Activated T-helper 1 cell treated with anti-CD3 and anti-CD28 coated beads, Interleukin-12 subunit alpha, Interleukin-12 subunit beta, Interleukin-2, Interleukin-4 antibody, amounts not matched to agents 30 ng/mL and 10 ng/mL and 1 ng/mL, durations not matched to agents 14 hours and 24 hours and 36 hours (primary cell): ENCODE measurements at regions not wholly inside any gene's neighbourhood (a gene's known extent, or its start where the extent isn't known, plus 50 kb on each side); places are given as distances from the start of the nearest gene placed in this dataset.

Experiments used
- DNase-seq: peaks from one replicate; pipeline ENCODE4 v3.0.0; 2021; ENCODE audit warnings: low spot score
- H3K27ac Mint-ChIP-seq: one replicate; pipeline ENCODE4 v1.8.0; 2021; ENCODE audit warnings: mild to moderate bottlenecking, mixed read lengths
- H3K27me3 Mint-ChIP-seq: one replicate; pipeline ENCODE4 v1.8.0; 2022; ENCODE audit warnings: mild to moderate bottlenecking, moderate library complexity, mixed read lengths; ENCODE audit not compliant: insufficient read depth
- H3K36me3 Mint-ChIP-seq: one replicate; pipeline ENCODE4 v1.8.0; 2021; ENCODE audit warnings: low read depth, mixed read lengths
- H3K4me1 Mint-ChIP-seq: one replicate; pipeline ENCODE4 v1.8.0; 2021; ENCODE audit warnings: low read depth, mixed read lengths
- H3K4me3 Mint-ChIP-seq: one replicate; pipeline ENCODE4 v1.8.0; 2021; ENCODE audit warnings: mild to moderate bottlenecking, moderate library complexity, mixed read lengths
- H3K9me3 Mint-ChIP-seq: one replicate; pipeline ENCODE4 v1.8.0; 2021; ENCODE audit warnings: mixed read lengths
- intact Hi-C: fragments of 100-400 bp; cut with micrococcal nuclease; formaldehyde crosslinking; loops from one replicate; pipeline ENCODE4 v1.15.1; 2024

DNA sequence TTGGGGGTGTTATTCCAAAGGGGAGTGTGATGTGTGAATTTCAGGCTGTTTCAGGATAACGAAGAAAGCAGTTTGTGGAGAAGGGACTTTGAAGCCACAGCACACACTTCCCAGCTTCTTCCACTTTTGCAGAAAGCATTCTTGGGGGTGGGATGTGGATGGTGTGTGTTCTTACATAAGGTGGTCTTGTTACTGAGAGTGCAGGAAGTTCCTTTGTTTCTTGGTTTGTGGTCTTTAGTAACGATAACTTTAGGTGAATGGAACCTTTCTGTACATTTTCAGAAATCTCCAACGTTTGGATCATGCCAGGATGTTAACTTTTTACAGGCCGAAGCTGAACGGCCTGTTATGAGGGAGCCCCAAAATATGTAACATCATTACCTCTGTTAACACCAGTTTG lies 251.8 kb downstream of the KCNRG start:
- Mint-ChIP-seq H3K4me3 (no peak overlapping the region), H3K27me3 (peaks cover 36% of the 10 kb centered on the region), H3K4me1 (no peaks in the 10 kb centered on the region), H3K36me3 (peaks cover 2% of the 10 kb centered on the region), H3K9me3 (peaks cover 3% of the 10 kb centered on the region), H3K27ac (no peak overlapping the region)
- intact Hi-C loops: no loop called here
- DNase-seq: no peak

DNA sequence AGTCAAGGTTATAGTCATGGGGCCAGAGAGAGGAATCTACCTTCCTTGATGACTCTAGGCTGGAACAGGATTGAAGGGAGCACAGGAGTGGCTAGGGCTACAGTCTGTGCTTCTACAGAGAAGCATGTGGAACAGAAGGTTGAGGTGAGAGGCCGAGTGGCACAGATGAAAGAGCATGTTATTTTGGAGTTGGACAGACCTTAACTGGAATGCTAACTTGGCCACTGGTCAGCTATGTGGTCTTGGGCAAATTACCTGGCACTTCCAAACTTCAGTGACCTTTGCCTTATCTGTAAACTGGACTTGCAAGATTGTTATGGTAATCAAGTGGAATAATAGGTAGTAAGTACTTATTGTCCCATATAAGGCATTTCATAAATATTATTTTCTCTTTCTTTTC lies 252.7 kb downstream of the KCNRG start:
- no peak overlapping the region for H3K4me3 Mint-ChIP-seq
- peaks cover 2% of the 10 kb centered on the region for H3K36me3 Mint-ChIP-seq
- peaks cover 33% of the 10 kb centered on the region for H3K27me3 Mint-ChIP-seq
- no peak for DNase-seq
- H3K9me3 Mint-ChIP-seq: peaks cover 5% of the 10 kb centered on the region
- no peak overlapping the region for H3K27ac Mint-ChIP-seq
- intact Hi-C loops: no loop called here
- no peaks in the 10 kb centered on the region for H3K4me1 Mint-ChIP-seq

DNA sequence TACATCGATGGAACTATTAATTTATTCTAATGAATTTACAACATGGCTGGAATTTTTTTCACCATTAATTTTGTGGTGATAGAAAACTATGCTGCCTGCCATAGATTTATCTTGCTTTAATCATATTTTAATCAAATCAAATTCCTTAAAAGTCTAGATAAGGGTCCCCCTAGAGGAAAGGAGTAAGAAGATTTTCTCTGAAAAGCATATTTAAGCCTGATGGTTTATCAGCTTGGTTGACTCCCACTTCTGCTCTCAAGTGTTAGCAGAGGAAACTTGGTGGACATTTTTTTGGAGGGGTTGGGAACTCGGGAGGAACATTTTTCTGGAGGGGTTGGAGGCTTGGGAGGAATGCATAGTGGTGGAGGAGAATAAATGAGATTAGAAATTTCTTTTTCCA lies 253.3 kb downstream of the KCNRG start:
- Mint-ChIP-seq H3K27ac (no peak overlapping the region), H3K4me1 (no peaks in the 10 kb centered on the region), H3K36me3 (peaks cover 2% of the 10 kb centered on the region), H3K4me3 (no peak overlapping the region), H3K27me3 (peaks cover 33% of the 10 kb centered on the region), H3K9me3 (peaks cover 5% of the 10 kb centered on the region)
- intact Hi-C loops: no loop called here
- DNase-seq: no peak

DNA sequence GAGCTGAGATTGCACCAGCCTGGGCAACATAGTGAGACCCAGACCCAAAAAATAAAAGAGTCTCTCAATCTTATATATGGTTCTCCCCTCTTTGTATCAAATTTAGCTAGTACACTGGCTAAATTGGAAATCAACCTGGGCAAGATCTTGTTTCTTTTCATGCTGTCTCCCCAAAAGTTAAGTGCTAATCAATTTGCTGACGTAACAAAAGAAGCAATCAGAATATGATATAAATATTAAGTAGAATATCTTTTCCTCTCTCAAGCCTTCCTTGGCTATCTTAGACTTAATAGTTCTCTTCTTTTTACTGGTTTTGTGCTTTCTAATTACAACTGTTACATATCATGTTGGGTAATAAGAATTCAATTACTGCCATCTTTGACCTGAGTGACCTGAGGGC lies 258.9 kb downstream of the KCNRG start:
- no peak for DNase-seq
- no peak overlapping the region for H3K4me3 Mint-ChIP-seq
- peaks cover 5% of the 10 kb centered on the region for H3K9me3 Mint-ChIP-seq
- peaks cover 2% of the 10 kb centered on the region for H3K36me3 Mint-ChIP-seq
- intact Hi-C loops: no loop called here
- H3K27ac Mint-ChIP-seq: no peak overlapping the region
- no peaks in the 10 kb centered on the region for H3K4me1 Mint-ChIP-seq
- peaks cover 19% of the 10 kb centered on the region for H3K27me3 Mint-ChIP-seq

DNA sequence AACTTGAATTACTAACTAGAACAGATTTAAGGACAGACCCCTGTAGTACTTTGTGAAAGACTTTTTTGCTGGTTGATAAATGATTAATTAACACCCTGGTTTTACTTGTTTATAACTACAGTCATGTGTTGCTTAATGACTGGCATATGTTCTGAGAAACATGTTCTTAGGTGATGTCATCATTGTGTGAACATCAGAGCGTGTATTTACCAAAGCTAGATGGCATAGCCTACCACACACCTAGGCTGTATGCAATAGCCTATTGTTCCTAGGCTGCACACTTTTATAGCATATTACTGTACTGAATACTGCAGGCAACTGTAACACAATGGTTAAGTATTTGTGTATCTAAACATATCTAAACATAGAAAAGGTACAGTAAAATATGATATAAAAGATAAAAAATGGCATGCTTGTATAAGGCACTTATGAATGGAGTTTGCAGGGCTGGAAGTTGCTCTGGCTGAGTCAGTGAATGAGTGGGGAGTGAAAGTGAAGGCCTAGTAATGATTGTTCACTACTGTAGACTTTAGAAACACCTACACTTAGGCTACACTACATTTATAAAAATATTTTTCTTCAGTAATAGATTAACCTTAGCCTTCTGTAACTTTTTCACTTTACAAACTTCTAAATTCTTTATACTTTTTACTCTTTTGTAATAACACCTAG lies 260.3 kb downstream of the KCNRG start:
- Mint-ChIP-seq H3K27ac (no peak overlapping the region), H3K9me3 (peaks cover 5% of the 10 kb centered on the region), H3K4me3 (no peak overlapping the region), H3K27me3 (peaks cover 11% of the 10 kb centered on the region), H3K4me1 (no peaks in the 10 kb centered on the region), H3K36me3 (peaks cover 2% of the 10 kb centered on the region)
- intact Hi-C loops: no loop called here
- DNase-seq: no peak

DNA sequence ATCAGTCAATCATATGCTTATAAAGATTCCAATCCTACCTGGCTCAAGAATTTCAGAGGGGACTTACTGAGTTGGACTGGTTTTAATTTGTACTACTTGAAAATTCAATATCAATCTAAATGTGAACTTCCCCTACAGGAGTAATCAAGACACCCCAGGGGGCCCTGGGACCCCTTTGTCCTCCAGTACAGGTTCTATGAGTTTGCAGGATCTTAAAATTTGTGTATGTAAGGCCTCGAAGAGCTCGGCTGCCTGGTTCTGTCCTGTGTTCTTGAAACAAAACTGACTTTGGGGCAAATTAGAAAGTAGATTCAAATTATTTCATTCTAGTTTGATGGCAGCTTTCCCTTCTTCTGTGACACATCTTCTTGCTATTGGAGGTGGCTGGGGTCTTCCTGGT lies 261.3 kb downstream of the KCNRG start:
- Mint-ChIP-seq H3K4me3 (no peak overlapping the region), H3K9me3 (peaks cover 5% of the 10 kb centered on the region), H3K4me1 (no peaks in the 10 kb centered on the region), H3K36me3 (no peaks in the 10 kb centered on the region), H3K27me3 (peaks cover 6% of the 10 kb centered on the region), H3K27ac (no peak overlapping the region)
- intact Hi-C loops: no loop called here
- no peak for DNase-seq

DNA sequence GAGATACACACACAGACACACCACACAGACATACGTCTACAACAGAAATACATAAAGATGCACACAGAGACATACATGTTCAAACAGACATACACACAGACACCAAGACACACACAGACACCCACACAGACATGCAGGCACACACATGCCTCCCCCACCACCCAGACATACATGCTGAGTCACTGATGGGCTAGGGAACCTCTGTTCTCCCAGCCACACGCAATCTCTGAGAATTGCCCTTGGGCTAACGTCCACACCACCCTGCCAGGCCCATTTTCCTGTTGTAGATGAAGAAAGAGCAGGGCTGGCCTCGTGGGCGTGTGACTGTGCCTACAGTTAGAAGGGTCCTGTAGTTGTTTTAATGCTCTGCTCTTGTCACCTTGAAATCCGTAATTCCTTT lies 261.9 kb downstream of the KCNRG start:
- no peaks in the 10 kb centered on the region for H3K36me3 Mint-ChIP-seq
- DNase-seq: no peak
- no peaks in the 10 kb centered on the region for H3K4me1 Mint-ChIP-seq
- H3K9me3 Mint-ChIP-seq: peaks cover 2% of the 10 kb centered on the region
- H3K4me3 Mint-ChIP-seq: no peak overlapping the region
- intact Hi-C loops: no loop called here
- no peak overlapping the region for H3K27ac Mint-ChIP-seq
- H3K27me3 Mint-ChIP-seq: peaks cover 9% of the 10 kb centered on the region

DNA sequence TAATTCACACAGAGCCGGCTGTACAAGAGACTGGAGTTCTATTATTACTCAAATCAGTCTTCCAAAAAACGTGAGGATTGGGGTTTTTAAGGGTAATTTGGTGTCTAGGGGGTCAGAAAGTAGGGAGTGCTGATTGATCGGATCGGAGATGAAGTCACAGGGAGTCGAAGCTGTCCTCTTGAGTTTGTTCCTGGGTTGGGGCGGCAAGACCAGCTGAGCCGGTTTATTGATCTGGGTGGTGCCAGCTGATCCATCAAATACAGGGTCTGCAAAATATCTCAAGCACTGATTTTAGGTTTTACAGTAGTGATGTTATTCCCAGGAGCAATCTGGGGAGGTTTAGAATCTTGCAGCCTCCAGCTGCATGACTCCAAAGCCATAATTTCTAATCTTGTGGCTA lies 262.7 kb downstream of the KCNRG start:
- Mint-ChIP-seq H3K36me3 (no peaks in the 10 kb centered on the region), H3K27me3 (peaks cover 17% of the 10 kb centered on the region), H3K4me1 (no peaks in the 10 kb centered on the region), H3K4me3 (no peak overlapping the region), H3K9me3 (peaks cover 7% of the 10 kb centered on the region), H3K27ac (no peak overlapping the region)
- intact Hi-C loops: no loop called here
- no peak for DNase-seq

DNA sequence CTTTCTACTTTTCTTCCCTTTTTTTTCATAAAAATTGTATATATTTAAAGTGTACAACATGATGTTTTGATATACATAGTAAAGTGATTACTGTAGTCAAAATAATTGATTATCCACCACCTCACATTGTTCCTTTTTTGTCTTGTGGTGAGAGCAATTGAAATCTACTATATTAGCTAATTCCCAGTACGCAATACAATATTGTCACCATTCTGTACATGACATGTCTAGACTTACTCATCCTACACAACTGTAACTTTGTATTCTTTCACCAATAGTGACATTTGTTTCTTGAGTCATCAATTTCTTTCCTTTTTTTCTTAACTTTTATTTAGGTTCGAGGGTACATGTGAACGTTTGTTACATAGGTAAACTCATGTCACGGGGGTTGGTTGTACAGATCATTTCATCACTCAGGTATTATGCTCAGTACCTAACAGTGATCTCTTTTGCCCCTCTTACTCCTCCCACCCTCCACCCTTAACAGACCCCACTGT lies 265.2 kb downstream of the KCNRG start:
- Mint-ChIP-seq H3K27ac (no peak overlapping the region), H3K36me3 (no peaks in the 10 kb centered on the region), H3K27me3 (peaks cover 12% of the 10 kb centered on the region), H3K4me1 (peaks cover 14% of the 10 kb centered on the region), H3K4me3 (no peak overlapping the region), H3K9me3 (peaks cover 7% of the 10 kb centered on the region)
- intact Hi-C loops: no loop called here
- DNase-seq: no peak

DNA sequence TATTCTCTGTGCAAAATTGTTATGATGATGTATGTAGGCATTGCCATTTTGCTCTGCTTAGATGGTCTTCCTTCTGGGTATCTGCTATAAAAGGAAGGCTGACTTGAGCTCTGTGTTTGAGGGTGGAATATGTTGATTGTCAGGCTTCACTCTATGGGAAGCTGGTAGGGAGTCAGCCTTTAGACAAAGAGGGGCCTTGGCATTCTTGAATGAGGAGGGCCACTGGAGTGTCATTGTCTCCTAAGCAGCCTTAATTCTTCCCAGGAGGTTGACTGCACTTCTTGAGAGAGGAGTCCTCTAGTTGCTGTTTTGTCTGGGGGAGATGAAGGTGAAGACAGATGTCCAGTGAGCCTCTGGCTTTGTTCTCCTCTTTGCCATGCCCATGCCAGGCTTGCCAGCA lies 266.8 kb downstream of the KCNRG start:
- Mint-ChIP-seq H3K27ac (no peak overlapping the region), H3K4me1 (peaks cover 19% of the 10 kb centered on the region), H3K4me3 (no peak overlapping the region), H3K9me3 (peaks cover 7% of the 10 kb centered on the region), H3K27me3 (peaks cover 12% of the 10 kb centered on the region), H3K36me3 (peaks cover 1% of the 10 kb centered on the region)
- DNase-seq: no peak
- intact Hi-C loops: no loop called here

DNA sequence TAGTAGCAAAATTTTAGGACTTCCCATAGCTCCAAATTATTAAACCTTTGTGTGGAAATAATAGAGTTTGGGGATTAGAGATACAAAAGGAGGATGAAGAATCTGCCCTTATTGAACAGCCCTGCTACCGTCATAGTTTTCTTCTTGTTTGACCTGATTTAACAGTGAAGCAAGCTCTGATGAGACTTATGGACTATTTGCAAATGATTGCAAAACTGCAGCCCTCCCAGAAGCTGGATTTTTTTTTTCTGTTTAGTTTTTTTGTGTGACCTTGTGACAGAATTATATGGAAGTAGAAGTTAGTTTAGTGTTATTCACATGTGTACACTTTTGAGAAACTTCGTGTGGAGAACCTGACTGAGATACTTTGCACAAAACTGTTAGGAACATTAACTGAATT lies 267.8 kb downstream of the KCNRG start:
- H3K9me3 Mint-ChIP-seq: peaks cover 7% of the 10 kb centered on the region
- no peak overlapping the region for H3K27ac Mint-ChIP-seq
- H3K36me3 Mint-ChIP-seq: peaks cover 1% of the 10 kb centered on the region
- DNase-seq: no peak
- peaks cover 14% of the 10 kb centered on the region for H3K27me3 Mint-ChIP-seq
- H3K4me3 Mint-ChIP-seq: no peak overlapping the region
- intact Hi-C loops: no loop called here
- peaks cover 19% of the 10 kb centered on the region for H3K4me1 Mint-ChIP-seq

DNA sequence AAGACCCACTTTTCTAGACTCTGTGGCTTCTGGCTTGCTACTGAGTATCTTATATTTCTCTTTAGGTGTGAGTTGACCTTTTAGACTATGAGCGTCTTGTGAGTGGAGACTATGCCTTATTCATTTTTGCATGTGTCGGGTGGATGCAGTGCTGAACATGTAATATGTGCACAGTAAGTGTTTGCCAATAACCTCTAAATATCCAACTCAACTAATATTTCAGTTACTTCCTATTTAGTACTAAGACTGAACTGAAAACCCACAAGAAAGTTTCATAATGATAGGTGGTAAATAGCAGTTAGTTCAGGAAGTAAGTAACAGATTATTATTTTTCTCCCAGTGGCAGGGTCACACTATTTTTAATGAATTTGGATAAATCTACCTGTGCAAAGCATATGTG lies 269.3 kb downstream of the KCNRG start:
- H3K36me3 Mint-ChIP-seq: peaks cover 1% of the 10 kb centered on the region
- intact Hi-C loops: loop anchor here (2.0 kb wide), 1 partner anchor 28 kb away; no protein-coding TSS in a partner anchor
- no peak overlapping the region for H3K4me3 Mint-ChIP-seq
- peaks cover 19% of the 10 kb centered on the region for H3K4me1 Mint-ChIP-seq
- H3K27ac Mint-ChIP-seq: no peak overlapping the region
- DNase-seq: no peak
- H3K27me3 Mint-ChIP-seq: peaks cover 14% of the 10 kb centered on the region
- peaks cover 7% of the 10 kb centered on the region for H3K9me3 Mint-ChIP-seq

DNA sequence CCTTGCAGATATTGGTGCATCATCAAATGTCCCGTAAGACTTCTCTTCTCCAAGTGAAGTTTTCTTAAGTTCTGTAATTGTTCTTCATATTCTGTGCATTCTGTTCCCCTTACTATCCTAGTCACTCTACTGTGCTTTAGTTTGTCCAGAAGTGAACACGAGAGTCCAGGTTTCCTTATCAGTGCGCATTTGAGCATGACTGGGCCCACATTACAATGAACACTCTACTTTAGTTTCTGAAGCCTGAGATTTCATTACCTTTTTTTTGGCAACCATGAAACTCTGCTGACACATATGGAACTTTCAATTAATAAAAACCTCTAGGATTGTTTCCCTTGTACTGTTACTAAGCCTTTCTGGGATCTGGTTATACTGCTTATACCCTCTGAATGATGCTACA lies 270.0 kb downstream of the KCNRG start:
- intact Hi-C loops: loop anchor here (2.0 kb wide), 1 partner anchor 28 kb away; no protein-coding TSS in a partner anchor
- Mint-ChIP-seq H3K27me3 (peaks cover 14% of the 10 kb centered on the region), H3K4me1 (peaks cover 19% of the 10 kb centered on the region), H3K4me3 (no peak overlapping the region), H3K27ac (no peak overlapping the region), H3K36me3 (peaks cover 1% of the 10 kb centered on the region), H3K9me3 (peaks cover 7% of the 10 kb centered on the region)
- DNase-seq: no peak

DNA sequence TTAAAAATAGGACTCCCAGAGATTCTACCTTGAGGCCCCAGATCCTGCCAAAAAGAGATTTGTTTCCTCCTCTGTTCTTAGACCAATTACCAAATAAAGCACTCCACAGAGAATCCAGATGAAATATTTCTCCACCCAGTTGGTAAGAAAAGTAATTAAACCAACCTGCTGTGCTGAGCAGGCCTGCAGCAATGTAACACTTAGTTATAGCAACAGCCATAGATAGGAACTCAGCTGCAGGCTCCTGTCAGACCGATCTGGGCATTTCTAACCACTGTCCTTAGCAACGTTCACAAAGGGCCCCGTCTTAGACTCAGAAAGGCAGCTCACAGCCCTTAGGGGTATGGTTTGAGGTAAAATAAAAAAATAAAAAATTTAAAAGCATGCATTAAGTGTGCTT lies 271.1 kb downstream of the KCNRG start:
- H3K4me1 Mint-ChIP-seq: peaks cover 22% of the 10 kb centered on the region
- peaks cover 17% of the 10 kb centered on the region for H3K27me3 Mint-ChIP-seq
- no peak overlapping the region for H3K4me3 Mint-ChIP-seq
- DNase-seq: no peak
- no peak overlapping the region for H3K27ac Mint-ChIP-seq
- intact Hi-C loops: no loop called here
- peaks cover 1% of the 10 kb centered on the region for H3K36me3 Mint-ChIP-seq
- peaks cover 7% of the 10 kb centered on the region for H3K9me3 Mint-ChIP-seq
